T follicular helper cell (primary cell): ENCODE measurements at regions not wholly inside any gene's neighbourhood (a gene's known extent, or its start where the extent isn't known, plus 50 kb on each side); places are given as distances from the start of the nearest gene placed in this dataset.

ENCODE experiments used
- DNase-seq: peaks from one replicate; pipeline ENCODE4 v3.0.0-alpha.2; 2020; ENCODE audit warnings: low read depth

GRCh38 chr6:30806581-30807183 is 62.3 kb upstream of the IER3 start:
- DNase-seq: no peak

DNA sequence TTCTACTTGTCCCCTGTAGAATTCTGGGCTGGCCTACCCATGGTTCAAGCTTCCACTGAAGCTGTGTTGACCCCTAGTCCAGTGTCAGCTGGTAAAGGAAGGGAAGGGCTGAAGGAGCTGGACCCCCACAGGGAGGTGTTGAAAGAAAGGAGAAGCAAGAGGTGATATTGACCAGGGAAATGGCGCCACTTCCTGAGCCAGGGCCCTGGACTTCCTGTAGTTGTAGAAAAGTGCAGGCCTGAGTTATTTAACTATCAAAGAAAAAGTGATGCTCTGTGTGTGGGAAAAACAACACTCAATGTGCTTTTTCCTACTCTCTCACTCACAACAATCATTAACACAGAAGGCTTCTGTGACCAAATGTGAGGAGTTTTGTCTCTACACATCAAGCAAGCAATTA is 60.0 kb upstream of the IER3 start:
- DNase-seq: no peak

GRCh38 chr6:30802731-30803130 is 58.4 kb upstream of the IER3 start:
- DNase-seq: no peak

- DNase-seq: no peak
Observed at GRCh38 chr6:30801950-30802349, 57.6 kb upstream of the IER3 start.

DNA sequence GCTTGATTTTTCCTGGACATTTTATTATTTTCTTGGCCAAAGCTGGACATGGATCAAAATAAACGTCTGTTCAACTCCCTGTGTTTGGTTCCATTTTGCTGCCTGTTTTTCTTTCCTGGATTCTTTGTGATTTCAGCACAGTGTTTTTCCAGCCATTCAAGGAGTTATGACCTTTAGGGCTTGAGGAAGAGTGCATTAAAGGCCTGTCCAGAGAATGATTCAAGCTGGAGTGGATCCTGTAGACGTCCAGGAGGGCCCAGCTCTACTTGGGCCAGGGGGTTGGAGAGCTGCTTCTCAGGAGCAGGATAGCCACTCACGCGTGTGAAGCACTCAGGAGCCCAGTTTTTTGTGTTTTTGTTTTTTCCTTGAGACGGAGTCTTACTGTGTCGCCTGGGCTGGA is 56.5 kb upstream of the IER3 start:
- no peak for DNase-seq

GRCh38 chr6:30799210-30799609 is 54.9 kb upstream of the IER3 start:
- DNase-seq: no peak

GRCh38 chr6:30798494-30798893 is 54.1 kb upstream of the IER3 start:
- no peak for DNase-seq

DNA sequence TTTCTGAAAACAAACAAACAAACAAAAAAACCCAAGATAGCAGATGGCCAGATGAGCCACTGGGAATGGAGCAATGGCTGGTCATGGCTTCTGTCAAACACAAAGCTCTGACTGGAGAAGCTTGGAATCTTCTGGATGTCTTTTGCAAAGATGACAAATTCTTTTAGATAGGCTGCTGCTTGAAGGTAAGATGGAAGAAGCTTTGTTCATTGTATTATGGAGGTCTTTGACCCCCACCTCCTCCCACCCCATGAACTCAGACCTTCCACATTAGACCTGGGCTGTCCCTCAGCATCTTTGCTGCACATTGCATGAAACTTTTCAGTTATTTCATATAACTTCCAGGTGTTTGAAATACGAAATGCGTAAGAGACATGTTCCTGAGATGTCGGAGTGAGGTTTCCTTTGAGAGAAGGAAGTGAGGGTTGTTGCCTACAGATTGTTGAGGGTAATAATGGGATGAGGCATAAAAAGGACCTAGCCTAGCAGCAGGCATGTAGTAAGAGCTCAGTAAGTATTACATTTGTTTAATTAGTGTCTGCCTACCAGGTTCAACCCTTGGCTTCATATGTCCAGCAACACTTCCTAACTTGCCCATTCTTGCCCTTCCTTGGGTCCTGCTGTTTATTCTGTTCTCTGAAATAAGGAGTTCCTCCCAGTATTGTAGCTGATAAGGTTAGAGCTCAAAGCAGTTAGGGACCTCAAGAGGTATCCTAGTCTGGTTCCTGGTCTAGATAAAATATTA is 51.4 kb upstream of the IER3 start:
- no peak for DNase-seq
